ENCODE measurements at regions not wholly inside any gene's neighbourhood (a gene's known extent, or its start where the extent isn't known, plus 50 kb on each side); places are given as distances from the start of the nearest gene placed in this dataset.
"Not testable (repeated sequence)": the region's sequence is repeated elsewhere in the genome, so short reads cannot be mapped to it uniquely, and the experiment has no call there.

- H3K4me3 ChIP-seq (replicated peaks; ENCODE audit: low read depth, low read length), result no peak overlapping the region
- no peak for DNase-seq (ENCODE audit: low read depth)
- TF ChIP-seq, protein P1, sequence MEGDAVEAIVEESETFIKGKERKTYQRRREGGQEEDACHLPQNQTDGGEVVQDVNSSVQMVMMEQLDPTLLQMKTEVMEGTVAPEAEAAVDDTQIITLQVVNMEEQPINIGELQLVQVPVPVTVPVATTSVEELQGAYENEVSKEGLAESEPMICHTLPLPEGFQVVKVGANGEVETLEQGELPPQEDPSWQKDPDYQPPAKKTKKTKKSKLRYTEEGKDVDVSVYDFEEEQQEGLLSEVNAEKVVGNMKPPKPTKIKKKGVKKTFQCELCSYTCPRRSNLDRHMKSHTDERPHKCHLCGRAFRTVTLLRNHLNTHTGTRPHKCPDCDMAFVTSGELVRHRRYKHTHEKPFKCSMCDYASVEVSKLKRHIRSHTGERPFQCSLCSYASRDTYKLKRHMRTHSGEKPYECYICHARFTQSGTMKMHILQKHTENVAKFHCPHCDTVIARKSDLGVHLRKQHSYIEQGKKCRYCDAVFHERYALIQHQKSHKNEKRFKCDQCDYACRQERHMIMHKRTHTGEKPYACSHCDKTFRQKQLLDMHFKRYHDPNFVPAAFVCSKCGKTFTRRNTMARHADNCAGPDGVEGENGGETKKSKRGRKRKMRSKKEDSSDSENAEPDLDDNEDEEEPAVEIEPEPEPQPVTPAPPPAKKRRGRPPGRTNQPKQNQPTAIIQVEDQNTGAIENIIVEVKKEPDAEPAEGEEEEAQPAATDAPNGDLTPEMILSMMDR (IDR thresholded peaks at IDR 0.05; ENCODE audit: low read length, missing control alignments), result no peak
Observed at GRCh38 chr10:10727812-10728211, 289.9 kb upstream of the CELF2 start.

DNA sequence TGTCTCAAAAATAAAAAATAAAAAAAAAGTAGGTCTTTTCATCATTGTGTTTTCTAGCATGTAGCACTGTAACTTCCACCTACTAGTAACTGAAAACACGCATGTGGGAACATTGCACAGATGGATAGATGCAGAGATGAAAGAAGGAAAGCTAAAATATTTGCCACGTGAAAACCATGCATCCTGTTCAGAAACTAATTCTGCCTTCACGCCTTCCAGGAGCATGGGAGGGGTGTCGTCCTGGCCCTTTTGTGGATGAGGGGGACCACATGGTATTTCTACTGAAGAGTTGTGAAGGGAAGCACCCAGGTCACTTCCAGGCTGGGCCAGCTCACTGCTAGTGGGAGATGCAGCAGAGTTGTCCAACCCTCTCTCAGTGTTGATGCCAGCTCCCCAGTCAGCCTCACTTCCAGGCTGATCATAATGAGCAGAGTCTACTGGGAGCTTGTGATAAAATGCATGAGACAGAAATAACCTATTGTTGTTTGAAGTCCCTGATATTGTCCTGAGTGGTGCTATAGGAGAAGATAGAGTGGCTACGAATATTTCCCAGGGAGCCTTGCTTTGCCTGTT, 287.1 kb upstream of the CELF2 start:
- H3K4me3 ChIP-seq (replicated peaks; ENCODE audit: low read depth, low read length), result no peak overlapping the region
- no peak for DNase-seq (ENCODE audit: low read depth)
- TF ChIP-seq, protein P1 (IDR thresholded peaks at IDR 0.05; ENCODE audit: low read length, missing control alignments), result no peak

GRCh38 chr10:10731366-10731765, 286.3 kb upstream of the CELF2 start:
- no peak for DNase-seq (ENCODE audit: low read depth)
- H3K4me3 ChIP-seq (replicated peaks; ENCODE audit: low read depth, low read length), result no peak overlapping the region
- TF ChIP-seq, protein P1 (IDR thresholded peaks at IDR 0.05; ENCODE audit: low read length, missing control alignments), result no peak

DNA sequence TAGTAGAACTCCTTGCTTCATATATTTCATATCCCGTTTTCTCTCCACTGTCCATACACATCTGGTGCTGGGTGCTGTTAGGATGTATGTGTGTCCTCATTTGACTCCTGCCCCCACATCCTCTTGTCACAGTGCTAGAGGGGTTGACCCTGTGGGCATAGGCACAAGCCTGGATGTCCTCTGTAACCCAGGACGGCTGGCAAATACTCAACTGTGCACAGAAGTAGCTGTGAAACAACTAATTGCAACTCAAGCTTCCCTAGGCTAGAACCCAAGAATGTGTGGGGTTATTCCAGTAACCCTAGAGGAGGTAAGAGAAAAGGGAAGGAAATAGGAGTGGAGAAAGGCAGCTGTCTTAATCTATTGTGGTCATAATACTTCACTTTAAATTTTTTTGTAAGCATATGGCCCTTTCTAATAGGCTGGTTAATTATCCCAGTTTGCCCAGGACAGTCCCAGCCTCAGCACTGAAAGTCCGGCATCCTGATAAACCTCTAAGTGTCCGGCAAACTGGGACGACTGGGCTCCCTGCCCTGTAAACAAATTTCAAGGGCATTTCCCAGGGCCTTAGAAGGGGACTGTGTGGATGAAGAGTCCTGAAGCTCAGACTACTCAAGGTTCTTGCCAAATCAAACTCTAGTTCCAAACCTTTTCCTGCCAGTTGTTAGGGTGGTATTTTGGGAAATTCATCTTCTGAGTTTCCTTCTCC, 283.2 kb upstream of the CELF2 start:
- no peak for DNase-seq (ENCODE audit: low read depth)
- no peak overlapping the region for H3K4me3 ChIP-seq (replicated peaks; ENCODE audit: low read depth, low read length)
- TF ChIP-seq, protein P1 (IDR thresholded peaks at IDR 0.05; ENCODE audit: low read length, missing control alignments), result no peak

GRCh38 chr10:10745291-10745690, 272.4 kb upstream of the CELF2 start:
- TF ChIP-seq, protein P1 (IDR thresholded peaks at IDR 0.05; ENCODE audit: low read length, missing control alignments), result no peak
- DNase-seq (ENCODE audit: low read depth), result no peak

GRCh38 chr10:10755490-10755889, 262.2 kb upstream of the CELF2 start:
- DNase-seq (ENCODE audit: low read depth), result no peak
- TF ChIP-seq, protein P1 (IDR thresholded peaks at IDR 0.05; ENCODE audit: low read length, missing control alignments), result no peak
- no peak overlapping the region for H3K4me3 ChIP-seq (replicated peaks; ENCODE audit: low read depth, low read length)

More at GRCh38 chr10:10745291-10745690, 272.4 kb upstream of the CELF2 start:
- no peak overlapping the region for H3K4me3 ChIP-seq (replicated peaks; ENCODE audit: low read depth, low read length)

DNA sequence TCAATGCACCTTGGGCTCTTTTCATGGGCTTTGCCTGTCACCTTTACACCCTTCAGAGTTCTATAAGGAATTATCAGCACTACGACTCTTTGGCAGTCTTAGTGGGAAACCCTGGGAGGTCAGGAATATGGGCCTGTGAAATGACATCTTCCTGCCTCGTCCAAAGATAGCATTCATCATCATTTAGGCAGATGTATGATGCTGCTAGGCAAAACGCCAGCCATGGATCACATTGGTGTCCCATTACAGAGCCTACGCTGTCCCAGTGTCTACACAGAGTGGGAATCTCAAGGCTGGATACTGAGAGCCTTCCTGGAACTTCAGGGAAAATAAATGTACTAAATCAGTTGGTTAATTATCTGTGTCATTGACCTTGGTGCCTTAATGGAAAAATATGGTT, 259.4 kb upstream of the CELF2 start:
- TF ChIP-seq, protein P1 (IDR thresholded peaks at IDR 0.05; ENCODE audit: low read length, missing control alignments), result no peak
- no peak for DNase-seq (ENCODE audit: low read depth)
- H3K4me3 ChIP-seq (replicated peaks; ENCODE audit: low read depth, low read length), result no peak overlapping the region

GRCh38 chr10:10759806-10760205, 257.9 kb upstream of the CELF2 start:
- DNase-seq (ENCODE audit: low read depth); H3K4me3 ChIP-seq (replicated peaks; ENCODE audit: low read depth, low read length): not testable (repeated sequence)
